ENCODE measurements at regions not wholly inside any gene's neighbourhood (a gene's known extent, or its start where the extent isn't known, plus 50 kb on each side); places are given as distances from the start of the nearest gene placed in this dataset.

DNA sequence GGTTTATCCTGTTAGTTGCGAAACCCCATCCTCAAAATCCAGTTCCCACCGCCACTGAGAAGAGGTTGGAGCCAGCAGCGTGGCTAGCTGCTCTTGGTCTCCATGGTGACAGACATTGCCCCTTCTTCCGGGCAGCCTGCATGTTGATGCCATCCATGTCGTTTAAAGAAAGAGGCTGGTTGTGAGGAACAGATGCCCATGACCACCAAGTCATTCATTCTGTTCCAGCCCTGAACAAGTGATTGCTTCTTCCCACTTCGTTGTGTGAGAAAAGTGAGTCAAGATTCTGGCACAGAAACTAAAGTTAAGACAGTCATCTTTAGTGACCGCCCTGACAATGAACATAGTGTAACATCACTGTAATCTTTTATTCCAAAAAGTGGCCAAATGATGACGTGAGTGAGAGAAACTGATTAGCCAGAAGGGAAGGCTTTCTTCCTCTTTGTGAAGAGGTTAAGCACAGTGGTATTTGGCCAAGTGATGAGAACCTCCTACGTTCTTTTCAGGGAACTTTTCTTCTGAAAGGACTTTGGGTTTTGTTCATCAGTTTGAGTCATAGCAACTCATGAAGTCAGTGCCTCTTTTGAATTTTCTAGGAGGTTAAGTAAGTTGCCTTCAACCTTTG lies 272.5 kb downstream of the GALR1 start:
- DNase-seq, result no peak

DNA sequence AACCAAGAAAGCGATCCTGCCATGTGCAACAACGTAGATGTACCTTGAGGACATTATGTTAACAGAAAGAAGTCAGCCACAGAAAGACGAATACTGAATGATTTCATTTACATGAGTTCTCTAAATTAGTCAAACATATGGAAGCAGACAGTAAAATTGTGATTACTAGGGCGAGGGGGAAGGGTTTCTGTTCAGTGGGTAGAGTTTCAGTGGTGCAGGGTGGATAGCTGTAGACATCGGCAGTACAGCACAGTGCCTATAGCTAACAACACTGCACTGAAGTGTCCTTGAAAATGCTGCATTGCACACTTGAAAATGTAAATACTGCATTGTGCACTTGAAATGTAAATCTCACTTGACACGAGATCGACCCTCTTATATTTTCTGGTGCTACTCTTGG lies 275.3 kb downstream of the GALR1 start:
- no peak for DNase-seq

DNA sequence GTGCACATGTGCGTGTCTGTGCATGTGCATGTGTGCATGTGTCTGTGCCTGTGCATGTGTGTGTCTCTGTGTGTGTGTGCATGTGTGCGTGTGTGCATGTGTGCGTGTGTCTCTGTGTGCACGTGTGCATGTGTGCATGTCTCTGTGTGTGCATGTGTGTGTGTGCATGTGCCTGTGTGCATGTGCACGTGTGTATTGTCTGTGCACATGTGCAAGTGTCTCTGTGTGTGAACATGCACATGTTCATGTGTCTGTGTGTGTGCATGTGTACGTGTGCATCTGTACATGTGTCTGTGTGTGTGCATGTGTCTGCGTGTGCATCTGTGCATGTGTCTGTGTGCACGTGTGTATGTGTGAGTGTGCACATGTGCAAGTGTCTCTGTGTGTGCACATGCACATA lies 277.3 kb downstream of the GALR1 start:
- no peak for DNase-seq

DNA sequence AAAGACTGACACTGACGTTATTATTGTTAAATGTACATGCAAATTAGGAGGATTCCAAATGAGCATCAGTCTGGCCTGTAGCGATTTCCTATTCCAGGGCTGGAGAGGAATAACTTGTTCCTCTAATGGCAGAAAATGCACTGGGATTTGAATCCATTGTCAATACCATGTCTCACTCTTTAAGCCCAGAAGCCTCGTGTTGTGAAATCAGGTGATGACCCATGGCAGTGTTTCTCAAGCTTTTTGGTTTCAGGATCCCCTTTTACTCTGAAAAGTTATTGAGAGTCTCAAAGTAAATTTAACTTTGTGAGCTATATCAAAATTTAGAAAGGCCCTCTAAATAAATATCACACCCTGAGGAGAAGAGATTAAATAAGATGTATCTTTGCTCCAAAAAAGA lies 279.2 kb downstream of the GALR1 start:
- DNase-seq, result no peak

DNA sequence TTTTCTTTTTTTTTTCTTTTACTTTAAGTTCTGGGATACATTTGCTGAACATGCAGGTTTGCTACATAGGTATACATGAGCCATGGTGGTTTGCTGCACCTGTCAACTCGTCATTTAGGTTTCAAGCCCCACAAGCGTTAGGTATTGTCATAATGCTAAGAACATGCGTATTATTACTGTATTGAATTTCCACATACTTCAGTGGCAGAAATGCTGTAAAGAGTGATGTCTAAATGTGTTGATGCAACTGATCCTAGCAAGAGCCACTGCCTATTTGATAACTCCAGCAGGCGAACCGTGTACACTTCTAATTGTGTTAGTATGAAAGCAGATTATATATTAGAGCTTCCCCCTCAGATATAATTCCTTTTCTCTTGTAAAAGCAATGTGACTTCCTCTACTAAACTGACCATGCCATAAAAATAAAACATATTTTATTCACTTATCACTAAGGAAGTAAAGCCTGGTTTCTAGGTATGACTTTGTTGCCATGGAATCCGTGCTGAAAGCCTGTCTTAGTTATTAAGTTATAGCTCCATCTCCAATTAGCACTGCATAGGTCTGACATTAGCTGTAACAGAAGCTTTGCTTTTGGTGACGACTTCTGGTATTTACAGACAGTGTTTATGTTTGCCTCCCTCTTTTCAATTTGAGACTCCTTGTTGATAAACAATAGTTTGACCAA lies 280.0 kb downstream of the GALR1 start:
- no peak for DNase-seq

DNA sequence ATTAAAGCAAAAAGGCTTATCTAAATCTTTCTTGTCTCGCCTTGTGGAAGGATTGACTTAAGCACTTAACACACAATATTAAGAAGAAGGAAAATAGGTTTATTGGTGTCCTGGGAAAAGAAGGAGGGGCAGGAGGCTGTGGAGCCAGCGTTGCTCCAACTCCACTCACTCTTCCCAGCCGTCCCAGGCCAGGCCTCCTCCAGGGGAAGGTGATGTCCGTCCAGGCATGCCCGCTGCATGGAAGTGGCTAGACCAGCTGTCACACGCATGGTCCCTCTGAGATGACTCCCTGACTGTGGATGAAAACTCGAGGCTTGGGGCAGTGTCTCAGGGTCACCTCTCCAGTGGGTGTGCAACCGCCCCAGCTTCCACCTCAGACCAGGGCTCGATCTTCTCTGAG lies 281.1 kb downstream of the GALR1 start:
- DNase-seq, result no peak

DNA sequence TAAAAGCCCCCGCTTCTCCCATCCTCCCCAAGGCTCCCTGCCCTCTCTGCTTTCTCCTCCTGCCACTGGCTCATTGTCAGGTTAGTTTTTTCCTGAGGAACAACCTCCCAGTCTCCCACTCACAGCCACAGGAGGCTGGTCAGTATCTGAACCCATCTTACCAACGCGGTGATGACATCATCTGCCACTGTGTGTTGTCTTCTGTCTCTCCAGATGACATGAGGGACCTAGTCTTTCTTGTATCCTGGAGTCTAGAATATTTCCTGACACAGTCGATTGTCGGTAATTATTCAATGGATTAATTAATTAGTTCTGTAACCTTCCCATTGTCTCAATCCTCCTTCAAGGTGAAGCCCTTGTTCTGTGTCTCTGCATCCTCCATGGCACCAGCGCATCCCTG lies 290.2 kb downstream of the GALR1 start:
- no peak for DNase-seq

DNA sequence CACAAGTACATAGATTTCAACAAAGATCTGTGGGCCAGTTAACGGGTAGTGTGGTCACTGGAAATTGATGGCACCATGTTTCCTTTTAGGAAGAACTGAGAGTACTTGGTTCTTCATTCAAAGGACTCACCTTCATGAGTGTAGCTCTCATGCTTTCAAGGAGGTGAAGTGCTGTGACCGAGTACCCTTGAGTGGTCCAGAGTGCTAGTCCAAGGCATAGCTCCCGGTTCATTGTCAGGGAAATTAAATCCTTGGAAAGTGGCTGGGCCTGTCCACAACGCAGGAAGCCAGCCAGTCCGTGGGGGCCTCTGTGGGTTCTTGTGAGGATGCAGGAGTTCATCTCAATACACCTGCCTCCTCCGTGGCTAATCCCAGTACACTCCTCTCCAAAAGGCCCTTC lies 295.1 kb downstream of the GALR1 start:
- DNase-seq, result no peak

DNA sequence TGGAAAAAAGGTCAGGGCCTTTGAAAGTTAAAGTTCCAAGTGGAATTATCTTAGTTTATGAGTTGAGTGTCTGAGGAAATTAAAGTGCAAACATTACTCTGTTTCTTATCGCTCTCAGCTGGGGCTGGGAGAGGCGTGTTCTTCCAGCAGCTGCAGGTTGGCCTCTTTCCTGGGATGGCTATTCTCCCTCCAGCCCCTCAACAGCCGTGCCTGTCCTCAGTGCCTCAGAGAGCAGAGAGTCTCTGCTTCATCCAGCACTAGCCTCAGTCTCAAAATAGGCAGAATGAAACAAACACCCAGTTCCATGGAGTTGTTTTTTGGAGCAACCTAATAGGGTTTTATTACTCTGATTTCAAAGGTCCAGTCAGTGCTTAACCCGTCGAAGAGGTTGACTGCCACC lies 298.1 kb downstream of the GALR1 start:
- no peak for DNase-seq

DNA sequence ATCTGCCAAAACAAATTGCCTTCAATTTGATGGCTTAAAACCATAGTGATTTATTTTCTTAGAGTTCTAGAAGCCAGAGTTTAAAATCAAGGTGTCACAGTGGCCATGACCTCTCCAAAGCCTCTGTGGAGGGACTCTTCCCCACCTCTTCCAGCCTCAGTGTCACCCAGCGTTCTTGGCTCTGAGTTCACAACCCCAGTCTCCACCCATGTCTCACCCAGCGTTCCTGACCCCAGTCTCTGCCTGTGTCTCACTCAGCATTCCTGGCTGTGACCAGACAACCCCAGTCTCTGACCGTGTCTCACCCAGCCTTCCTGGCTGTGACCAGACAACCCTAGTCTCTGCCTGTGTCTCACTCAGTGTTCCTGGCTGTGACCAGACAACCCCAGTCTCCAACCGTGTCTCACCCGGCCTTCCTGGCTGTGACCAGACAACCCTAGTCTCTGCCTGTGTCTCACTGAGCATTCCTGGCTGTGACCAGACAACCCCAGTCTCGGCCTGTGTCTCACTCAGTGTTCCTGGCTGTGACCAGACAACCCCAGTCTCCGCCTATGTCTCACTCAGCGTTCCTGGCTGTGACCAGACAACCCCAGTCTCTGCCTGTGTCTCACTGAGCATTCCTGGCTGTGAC lies 299.3 kb downstream of the GALR1 start:
- no peak for DNase-seq

DNA sequence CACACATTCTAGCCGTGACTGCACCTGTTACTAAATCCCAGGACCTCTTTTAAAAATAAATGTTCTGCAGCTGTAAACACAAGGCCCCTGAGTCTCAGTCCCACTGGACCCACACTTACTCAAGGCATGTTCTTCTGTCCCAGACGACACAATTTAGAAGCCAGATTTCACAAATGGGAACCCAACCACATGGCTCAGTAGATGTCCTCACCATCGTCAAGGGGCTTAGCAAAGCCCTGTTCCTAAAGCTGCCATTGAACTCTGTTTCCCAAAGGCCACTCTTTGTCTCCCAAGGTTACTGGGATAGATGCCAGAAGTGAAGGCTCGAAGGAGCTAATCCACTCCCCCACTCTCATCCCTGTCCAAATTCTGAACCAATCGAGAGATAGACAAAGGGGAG lies 301.0 kb downstream of the GALR1 start:
- no peak for DNase-seq

DNA sequence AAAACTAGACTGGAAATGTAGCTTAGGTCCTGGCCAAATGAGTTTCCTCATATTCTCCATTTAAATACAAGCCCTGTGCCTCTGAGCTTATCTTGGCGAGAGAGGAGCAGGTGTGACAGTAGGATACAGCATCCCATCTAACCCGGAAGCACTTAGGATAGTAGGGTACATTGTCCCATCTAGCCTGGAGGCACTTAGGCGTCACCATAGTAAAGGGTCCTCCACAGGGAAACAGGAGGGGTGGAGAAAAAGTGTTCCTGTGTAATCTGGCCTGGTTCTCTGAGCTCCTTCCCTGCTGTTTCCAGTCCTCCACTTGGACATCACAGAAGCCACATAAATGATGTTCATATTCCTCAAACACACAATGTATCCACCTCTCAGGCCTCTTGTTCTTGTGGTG lies 301.4 kb downstream of the GALR1 start:
- no peak for DNase-seq

DNA sequence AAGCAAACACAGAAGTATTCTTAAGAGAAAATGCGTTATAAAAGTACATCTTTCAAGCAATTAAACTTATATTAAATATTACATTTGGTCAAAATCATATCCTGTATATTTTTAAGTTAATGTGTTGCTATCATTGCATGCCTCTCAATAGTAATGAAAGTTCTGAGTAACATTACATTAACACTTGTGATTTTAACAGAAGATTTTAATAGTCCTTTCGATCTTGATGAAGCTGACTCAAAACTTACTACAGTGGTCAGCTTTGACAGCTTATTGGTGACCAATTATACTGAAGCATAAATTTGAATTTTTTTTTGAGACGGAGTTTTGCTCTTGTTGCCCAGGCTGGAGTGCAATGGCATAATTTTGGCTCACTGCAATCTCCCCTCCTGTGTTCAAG lies 303.3 kb downstream of the GALR1 start:
- DNase-seq, result no peak

DNA sequence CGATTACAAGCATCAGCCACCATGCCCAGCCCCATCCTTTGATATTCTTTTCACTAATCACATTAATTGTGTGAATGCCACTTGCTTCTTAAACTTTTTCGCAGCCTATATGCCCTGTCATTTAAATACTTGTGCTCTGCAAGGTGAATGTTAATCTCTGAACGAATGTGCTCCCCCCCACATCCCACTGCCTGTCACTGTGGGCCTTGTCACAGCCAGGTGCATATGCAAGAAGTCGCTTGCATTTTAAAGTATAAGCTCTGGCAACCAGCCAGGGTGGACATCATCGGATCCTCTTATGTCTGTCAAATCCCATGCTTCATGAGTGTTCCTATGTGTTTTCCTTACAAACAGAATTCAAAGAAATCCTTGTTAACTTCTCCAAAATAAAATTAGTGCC lies 304.4 kb downstream of the GALR1 start:
- DNase-seq, result no peak

DNA sequence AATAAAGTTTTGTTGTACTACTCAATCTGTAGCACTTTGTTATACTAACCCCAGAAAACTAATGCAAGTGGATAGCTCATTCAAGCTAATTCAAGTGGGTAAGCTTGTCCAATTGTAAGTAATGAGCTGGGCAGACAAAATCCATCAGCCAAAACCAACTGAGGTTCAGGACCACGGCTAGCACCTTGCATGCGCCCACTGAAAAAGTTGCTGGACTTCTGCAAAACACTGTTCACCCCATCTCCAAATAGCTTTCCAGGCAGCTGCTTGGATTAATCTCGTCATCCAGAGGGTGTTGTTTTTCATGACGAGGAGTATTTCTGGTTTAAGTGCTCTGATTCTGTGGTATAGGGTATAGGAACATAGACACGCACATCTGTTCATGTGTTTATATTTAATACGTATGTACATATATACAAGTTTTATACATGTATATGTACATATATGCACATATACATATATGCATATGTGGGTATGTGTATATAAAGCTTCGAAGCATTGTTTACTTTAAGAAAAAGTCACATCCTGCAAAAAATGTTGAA lies 307.5 kb downstream of the GALR1 start:
- no peak for DNase-seq

DNA sequence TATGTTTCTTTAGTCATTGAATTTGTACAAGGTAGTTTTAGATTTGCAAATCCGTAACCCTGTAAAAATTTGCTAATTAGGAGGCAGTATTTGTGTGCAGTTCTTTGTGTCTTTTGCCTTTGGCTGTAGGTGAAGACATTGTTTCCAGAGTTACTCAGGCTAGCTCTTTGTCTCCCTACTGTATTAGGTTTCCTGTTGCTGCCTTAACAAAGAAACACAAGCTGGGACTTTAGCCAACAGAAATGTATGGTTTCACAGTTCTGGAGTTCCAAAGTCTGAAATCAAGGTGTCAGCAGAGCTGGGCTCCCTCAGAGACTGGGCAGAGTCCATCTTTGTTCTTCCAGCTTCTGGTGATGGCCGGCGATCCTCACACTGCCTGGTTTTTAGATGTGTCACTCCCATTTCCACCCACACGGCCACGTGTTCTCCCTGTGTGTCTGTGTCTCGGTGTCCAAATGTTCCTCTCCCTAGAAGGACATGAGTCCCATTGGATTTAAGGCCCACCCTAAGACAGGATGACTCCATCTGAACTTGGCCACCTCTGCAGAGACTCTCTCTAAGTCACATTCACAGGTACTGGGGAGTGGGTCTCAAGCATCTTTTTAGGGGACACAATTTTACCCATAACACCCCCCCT lies 309.7 kb downstream of the GALR1 start:
- no peak for DNase-seq

DNA sequence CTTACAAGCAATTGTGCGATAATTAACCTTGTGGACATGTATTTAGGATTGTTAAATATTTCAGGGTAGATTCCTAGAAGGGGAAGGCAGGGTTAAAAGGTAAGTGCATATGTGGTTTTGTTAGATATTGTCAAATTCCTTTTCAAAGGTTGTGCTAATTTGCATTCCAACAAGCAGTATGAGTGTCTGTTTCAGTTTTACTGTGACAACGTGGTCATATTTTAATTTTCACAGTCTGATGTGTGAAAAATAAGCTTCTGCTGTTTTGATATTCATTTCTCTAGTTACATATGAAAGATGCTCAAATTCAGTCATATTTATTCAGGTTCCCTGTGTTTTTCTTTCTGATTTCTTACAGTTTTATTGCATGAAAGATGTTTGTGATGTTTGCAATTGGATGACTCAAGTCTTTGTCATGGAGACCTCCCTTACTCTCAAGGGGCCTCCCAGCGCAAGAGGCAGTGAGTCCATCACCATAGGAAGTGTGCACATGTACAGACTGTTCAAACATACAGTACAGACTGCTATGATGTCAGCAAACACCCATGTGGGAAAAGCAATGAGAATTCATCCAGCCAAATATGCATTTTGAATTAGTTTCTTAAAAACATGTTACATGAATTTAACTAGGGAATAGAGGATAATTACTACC lies 310.8 kb downstream of the GALR1 start:
- no peak for DNase-seq

DNA sequence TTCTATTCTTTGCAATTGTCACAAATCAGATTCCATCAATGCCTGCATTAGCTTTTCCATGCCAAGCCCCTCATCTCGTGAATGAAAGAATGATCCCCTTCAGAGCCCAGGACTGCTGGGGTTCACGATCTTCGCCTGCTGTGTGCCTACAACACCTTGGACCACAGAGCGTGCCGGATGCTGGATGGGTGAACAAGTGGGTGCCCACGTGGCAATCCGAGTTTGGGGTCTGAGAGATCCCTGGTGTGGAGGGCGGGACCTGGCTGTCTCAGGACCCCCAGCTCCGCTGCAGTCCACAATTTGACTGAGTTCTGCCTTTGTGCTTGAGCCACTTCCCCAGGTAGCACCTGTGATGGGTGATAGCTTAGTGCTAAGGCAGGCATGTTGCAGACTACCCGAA lies 317.0 kb downstream of the GALR1 start:
- no peak for DNase-seq

DNA sequence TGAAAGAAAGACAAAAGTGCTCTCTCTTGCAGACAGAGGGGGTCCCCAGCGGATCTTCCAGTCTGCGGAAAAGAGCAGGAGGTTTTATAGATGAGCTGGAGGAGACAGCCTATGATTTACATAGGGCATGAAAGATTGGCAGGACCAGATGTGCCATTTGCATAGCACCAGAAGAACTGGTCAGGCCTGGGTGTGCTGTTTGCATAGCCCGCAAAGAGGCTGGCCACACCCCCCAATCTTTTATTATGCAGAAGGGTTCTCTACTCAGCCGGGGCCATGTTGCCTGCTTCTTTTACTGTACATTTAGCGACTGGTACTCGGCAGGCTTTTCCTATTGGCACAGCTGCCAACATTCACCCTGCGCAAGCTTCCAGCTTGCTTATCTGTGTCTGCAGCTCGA lies 317.6 kb downstream of the GALR1 start:
- DNase-seq, result no peak

DNA sequence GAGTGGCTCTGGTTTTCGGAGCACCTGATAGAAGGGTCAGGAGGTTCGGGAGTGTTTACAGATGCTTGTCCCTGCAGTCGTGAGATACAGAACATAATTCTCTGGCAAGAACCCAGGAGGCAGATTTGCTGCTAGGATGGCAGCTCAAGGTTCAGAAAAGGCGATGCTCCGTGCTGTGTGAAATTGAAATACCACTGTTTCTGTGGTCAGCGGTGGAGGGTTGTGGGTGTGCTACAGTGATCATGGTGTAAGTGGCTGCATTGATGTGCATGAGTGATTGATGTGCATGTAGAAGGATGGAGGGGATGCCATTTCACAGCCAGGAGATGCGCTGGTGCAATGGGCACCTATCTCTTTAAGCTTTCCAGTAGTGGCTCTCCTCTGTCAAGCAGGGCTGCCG lies 322.1 kb downstream of the GALR1 start:
- DNase-seq, result no peak

DNA sequence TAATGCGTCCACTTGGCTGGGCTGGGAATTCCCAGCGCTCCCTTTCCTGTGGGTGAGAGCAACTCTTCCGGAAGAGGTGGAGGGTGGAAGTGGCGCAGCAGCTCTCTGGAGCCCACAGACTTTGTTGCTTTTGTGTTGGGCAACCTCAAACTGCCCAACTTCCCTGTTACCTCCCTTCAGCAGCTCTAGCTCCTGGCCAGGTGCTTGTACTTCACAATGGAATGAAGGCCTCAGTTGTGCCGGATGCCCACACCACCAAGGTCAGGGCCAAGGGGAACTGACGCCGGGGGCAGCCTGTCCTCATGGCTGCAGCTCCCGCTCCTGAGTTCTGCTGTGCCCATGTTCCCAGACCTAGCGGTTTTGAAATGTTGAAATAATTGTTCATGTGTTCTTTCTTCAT lies 322.9 kb downstream of the GALR1 start:
- DNase-seq, result no peak

DNA sequence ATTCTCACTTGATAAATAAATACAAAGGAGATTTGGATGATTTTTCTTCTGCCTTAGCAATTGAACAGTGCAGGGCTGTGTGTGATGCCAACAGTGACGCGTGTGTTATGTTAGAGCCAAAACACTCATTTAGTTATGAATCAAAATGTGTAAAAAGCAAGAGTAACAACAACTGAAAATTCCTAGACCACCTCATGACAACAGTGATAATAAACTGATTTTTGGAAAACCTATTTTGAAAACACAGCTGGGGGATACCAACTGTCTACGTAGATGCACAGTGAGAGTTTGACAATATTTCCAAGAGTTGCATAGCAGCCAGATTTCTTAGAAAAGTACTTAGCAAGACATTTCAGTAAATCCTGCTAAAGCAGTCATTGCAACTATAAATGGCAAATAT lies 323.9 kb downstream of the GALR1 start:
- no peak for DNase-seq

DNA sequence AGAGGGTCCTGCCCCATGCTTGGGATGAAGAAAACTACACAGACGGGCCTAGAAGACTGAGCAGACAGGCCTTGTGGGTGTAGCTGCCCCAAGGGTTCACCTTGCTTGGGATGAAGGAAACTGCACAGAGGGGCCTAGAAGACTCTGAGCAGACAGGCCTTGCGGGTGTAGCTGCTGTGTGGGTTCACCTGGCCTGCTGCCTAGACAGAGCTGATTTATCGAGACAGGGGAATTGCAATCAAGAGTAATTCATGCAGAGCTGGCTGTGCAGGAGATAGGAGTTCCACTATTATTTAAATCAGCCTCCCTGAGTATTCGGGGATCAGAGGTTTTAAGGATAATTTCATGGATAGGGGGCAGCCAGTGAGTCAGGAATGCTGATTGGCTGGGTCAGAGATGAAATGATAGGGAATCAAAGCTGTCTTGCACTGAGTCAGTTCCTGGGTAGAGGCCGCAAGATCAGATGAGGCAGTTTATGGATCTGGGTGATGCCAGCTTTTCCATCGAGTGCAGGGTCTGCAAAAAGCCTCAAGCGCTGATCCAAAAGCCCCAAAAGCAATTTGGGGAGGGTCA lies 341.4 kb downstream of the GALR1 start:
- no peak for DNase-seq
